Nephron (organoid): ENCODE measurements at regions not wholly inside any gene's neighbourhood (a gene's known extent, or its start where the extent isn't known, plus 50 kb on each side); places are given as distances from the start of the nearest gene placed in this dataset.

Experiments used
- H3K27ac Mint-ChIP-seq, 3 experiments: 2 replicates each; pipeline ENCODE4 v1.8.0; 2020; ENCODE audit warnings: mixed read lengths in 3 of 3, mild to moderate bottlenecking in 2 of 3, moderate library complexity in 1 of 3
- H3K27me3 Mint-ChIP-seq: 2 replicates; pipeline ENCODE4 v1.8.0; 2021; ENCODE audit warnings: low read depth, mild to moderate bottlenecking, moderate library complexity, mixed read lengths
- H3K36me3 Mint-ChIP-seq: 2 replicates; pipeline ENCODE4 v1.8.0; 2020; ENCODE audit warnings: low read depth, mixed read lengths
- H3K4me1 Mint-ChIP-seq: 2 replicates; pipeline ENCODE4 v1.8.0; 2020; ENCODE audit warnings: mixed read lengths
- H3K4me3 Mint-ChIP-seq, 3 experiments: 2 replicates each; pipeline ENCODE4 v1.8.0; 2020; ENCODE audit warnings: mild to moderate bottlenecking in 3 of 3, mixed read lengths in 3 of 3, moderate library complexity in 2 of 3
- H3K9me3 Mint-ChIP-seq: 2 replicates; pipeline ENCODE4 v1.8.0; 2020; ENCODE audit warnings: mixed read lengths
- TF ChIP-seq, protein P1 (sequence below), 3 experiments: fragments of 200-600 bp; sonication (generic); IDR thresholded peaks; one replicate each; pipeline ENCODE4 v1.5.0; 2021; ENCODE audit warnings: antibody characterized with exemption in 3 of 3; ENCODE audit not compliant: unreplicated experiment in 3 of 3

DNA sequence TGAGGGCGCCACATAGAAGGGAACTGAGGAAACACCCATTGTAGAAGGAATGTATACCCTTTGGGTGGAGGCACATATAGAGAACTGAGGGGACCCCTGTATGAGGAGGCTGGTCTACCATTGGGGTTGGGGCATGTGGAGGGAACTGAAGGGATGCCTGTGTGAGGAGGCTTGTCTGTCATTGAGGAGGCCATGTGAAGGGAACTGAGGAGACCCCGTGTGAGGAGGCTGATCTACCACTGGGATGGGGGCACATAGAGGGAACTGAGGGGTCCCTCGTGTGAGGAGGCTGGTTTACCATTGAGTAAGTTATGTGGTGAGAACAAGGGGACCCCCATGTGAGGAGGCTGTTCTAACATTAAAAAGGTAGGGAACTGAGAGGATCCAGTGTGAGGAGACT, 156.1 kb downstream of the FBLN2 start:
- TF ChIP-seq, protein P1, sequence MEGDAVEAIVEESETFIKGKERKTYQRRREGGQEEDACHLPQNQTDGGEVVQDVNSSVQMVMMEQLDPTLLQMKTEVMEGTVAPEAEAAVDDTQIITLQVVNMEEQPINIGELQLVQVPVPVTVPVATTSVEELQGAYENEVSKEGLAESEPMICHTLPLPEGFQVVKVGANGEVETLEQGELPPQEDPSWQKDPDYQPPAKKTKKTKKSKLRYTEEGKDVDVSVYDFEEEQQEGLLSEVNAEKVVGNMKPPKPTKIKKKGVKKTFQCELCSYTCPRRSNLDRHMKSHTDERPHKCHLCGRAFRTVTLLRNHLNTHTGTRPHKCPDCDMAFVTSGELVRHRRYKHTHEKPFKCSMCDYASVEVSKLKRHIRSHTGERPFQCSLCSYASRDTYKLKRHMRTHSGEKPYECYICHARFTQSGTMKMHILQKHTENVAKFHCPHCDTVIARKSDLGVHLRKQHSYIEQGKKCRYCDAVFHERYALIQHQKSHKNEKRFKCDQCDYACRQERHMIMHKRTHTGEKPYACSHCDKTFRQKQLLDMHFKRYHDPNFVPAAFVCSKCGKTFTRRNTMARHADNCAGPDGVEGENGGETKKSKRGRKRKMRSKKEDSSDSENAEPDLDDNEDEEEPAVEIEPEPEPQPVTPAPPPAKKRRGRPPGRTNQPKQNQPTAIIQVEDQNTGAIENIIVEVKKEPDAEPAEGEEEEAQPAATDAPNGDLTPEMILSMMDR (IDR thresholded peaks at IDR 0.05; ENCODE audit: unreplicated experiment in 3 of 3) = no peak
- Mint-ChIP-seq H3K27ac (no peak overlapping the region), H3K27me3 (peaks cover 56% of the 10 kb centered on the region), H3K9me3 (peaks cover 46% of the 10 kb centered on the region), H3K4me3 (no peak overlapping the region), H3K36me3 (no peaks in the 10 kb centered on the region), H3K4me1 (no peaks in the 10 kb centered on the region)

- Mint-ChIP-seq H3K36me3 (no peaks in the 10 kb centered on the region), H3K27me3 (peaks cover 53% of the 10 kb centered on the region), H3K9me3 (peaks cover 42% of the 10 kb centered on the region), H3K4me3 (no peak overlapping the region), H3K27ac (no peak overlapping the region), H3K4me1 (no peaks in the 10 kb centered on the region)
- TF ChIP-seq, protein P1 (IDR thresholded peaks at IDR 0.05; ENCODE audit: unreplicated experiment in 3 of 3) = no peak
Measured at GRCh38 chr3:13704174-13704573, 155.2 kb downstream of the FBLN2 start.

- peaks cover 42% of the 10 kb centered on the region for H3K27me3 Mint-ChIP-seq
- H3K27ac Mint-ChIP-seq = no peak overlapping the region
- no peaks in the 10 kb centered on the region for H3K4me1 Mint-ChIP-seq
- H3K4me3 Mint-ChIP-seq = no peak overlapping the region
- H3K9me3 Mint-ChIP-seq = peaks cover 36% of the 10 kb centered on the region
- TF ChIP-seq, protein P1 (IDR thresholded peaks at IDR 0.05; ENCODE audit: unreplicated experiment in 3 of 3) = no peak
- H3K36me3 Mint-ChIP-seq = no peaks in the 10 kb centered on the region
Measured at GRCh38 chr3:13703071-13703470, 154.1 kb downstream of the FBLN2 start.

DNA sequence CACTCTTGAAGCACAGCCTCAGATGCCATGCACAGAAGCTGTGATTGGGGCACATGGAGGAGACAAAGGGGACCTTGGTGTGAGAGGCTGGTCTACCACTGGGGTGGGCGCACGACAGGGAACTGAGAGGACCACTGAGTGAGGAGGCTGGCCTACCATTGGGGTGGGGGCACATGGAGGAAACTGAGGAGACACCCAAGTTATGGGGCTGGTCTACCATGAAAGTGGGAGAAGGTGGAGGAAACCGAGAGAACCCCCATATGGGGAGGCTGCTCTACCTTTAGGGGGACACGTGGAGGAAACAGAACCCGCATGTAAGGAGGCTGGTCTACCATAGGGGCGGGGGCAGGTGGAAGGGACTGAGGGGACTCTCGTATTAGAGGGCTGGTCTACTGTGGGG, 153.4 kb downstream of the FBLN2 start:
- Mint-ChIP-seq H3K27ac (no peak overlapping the region), H3K4me1 (no peaks in the 10 kb centered on the region), H3K27me3 (peaks cover 42% of the 10 kb centered on the region), H3K4me3 (no peak overlapping the region), H3K9me3 (peaks cover 29% of the 10 kb centered on the region), H3K36me3 (no peaks in the 10 kb centered on the region)
- TF ChIP-seq, protein P1 (IDR thresholded peaks at IDR 0.05; ENCODE audit: unreplicated experiment in 3 of 3) = no peak

DNA sequence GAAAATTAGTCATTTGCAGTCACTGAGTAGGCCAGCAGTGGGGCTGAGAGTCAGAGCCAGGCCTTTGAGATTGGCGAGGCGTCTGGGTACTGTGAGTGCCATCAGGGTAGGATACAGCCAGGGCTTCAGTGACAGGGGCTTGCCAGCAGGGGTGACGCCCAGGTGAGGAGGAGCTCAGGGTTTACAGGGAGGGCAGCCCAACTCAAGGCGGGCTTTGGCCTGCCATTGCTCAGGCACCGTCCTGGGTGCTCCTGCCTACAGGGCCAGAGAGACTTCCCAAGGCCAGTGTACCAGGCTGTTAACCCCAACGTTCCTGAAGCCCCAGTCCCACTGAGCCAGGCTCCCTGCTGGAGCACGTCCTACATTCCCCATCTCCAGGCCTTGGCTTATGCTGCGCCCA, 152.0 kb downstream of the FBLN2 start:
- Mint-ChIP-seq H3K9me3 (peaks cover 20% of the 10 kb centered on the region), H3K4me1 (no peaks in the 10 kb centered on the region), H3K27ac (no peak overlapping the region), H3K27me3 (peaks cover 34% of the 10 kb centered on the region), H3K4me3 (no peak overlapping the region), H3K36me3 (no peaks in the 10 kb centered on the region)
- TF ChIP-seq, protein P1 (IDR thresholded peaks at IDR 0.05; ENCODE audit: unreplicated experiment in 3 of 3) = no peak

GRCh38 chr3:13700362-13700761, 151.4 kb downstream of the FBLN2 start:
- Mint-ChIP-seq H3K27ac (no peak overlapping the region), H3K36me3 (no peaks in the 10 kb centered on the region), H3K27me3 (peaks cover 29% of the 10 kb centered on the region), H3K9me3 (peaks cover 19% of the 10 kb centered on the region), H3K4me1 (no peaks in the 10 kb centered on the region), H3K4me3 (no peak overlapping the region)
- TF ChIP-seq, protein P1 (IDR thresholded peaks at IDR 0.05; ENCODE audit: unreplicated experiment in 3 of 3) = no peak
